ENCODE measurements at regions not wholly inside any gene's neighbourhood (a gene's known extent, or its start where the extent isn't known, plus 50 kb on each side); places are given as distances from the start of the nearest gene placed in this dataset.
"Not testable (repeated sequence)": the region's sequence is repeated elsewhere in the genome, so short reads cannot be mapped to it uniquely, and the experiment has no call there.

DNA sequence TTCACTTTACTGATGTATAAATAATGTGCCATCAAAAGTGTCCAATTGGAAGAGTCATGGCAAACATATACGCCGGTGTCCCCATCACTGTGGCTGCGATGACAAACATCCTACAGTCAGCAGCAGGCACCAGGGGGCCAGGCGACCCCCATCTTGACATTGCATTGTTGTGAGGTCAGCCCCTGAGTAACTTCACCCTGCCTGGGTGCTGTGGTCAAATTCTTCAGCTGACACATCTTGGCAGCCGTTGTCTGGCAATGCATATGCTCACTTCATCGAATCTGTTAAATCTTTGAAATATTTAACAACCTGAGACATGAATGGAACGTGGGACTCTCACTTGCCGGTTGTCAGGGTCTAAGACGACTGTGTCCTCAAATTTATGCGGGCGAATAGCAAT is 430.9 kb downstream of the BRD1 start:
- no peak overlapping the region for H3K4me3 ChIP-seq
- TF ChIP-seq, protein P1, sequence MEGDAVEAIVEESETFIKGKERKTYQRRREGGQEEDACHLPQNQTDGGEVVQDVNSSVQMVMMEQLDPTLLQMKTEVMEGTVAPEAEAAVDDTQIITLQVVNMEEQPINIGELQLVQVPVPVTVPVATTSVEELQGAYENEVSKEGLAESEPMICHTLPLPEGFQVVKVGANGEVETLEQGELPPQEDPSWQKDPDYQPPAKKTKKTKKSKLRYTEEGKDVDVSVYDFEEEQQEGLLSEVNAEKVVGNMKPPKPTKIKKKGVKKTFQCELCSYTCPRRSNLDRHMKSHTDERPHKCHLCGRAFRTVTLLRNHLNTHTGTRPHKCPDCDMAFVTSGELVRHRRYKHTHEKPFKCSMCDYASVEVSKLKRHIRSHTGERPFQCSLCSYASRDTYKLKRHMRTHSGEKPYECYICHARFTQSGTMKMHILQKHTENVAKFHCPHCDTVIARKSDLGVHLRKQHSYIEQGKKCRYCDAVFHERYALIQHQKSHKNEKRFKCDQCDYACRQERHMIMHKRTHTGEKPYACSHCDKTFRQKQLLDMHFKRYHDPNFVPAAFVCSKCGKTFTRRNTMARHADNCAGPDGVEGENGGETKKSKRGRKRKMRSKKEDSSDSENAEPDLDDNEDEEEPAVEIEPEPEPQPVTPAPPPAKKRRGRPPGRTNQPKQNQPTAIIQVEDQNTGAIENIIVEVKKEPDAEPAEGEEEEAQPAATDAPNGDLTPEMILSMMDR (IDR thresholded peaks at IDR 0.05), result no peak
- H3K4me1 ChIP-seq, result no peaks in the 10 kb centered on the region
- no peaks in the 10 kb centered on the region for H3K27me3 ChIP-seq
- no peaks in the 10 kb centered on the region for H3K36me3 ChIP-seq
- H3K9me3 ChIP-seq, result peaks cover 0 to 13% of the 10 kb centered on the region in 2 donors
- DNase-seq (ENCODE audit: low spot score), result peak; percentile 32
- H3K27ac ChIP-seq, result no peak overlapping the region

DNA sequence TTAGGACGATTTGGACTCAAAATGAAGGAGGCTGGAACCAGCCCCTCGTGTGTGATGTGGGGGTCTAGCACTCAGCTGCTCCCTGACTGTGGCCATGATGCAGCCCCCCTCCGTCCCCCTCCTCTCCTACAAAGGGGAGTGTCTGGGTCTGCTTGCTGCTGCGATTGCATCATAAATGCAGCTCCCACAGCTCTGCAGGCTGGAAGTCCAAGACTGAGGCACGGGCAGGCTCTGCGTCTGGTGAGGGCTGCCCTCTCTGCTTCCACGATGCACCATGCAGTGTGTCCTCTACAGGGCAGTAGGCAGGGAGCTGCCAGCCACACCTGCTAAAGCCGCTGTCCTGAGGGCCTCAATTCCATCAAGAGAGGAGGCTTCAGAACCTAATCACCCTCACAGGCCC is 432.1 kb downstream of the BRD1 start:
- no peak overlapping the region for H3K27ac ChIP-seq

DNA sequence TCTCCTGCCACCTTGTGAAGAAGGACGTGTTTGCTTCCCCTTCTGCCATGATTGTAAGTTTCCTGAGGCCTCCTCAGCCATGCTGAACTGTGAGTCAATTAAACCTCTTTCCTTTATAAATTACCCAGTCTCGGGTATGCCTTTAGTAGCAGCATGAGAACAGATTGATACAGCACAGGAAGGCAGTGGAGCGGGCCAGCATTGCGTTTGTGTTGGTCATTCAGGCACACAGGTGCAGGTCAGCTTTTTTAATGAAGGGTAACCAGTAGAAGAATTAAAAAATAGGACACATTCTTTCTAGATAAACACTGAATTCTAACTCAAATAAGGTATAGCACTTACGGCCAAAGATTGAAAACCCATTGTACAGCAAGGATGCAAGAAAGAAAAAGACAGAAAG is 432.6 kb downstream of the BRD1 start:
- H3K36me3 ChIP-seq; H3K27me3 ChIP-seq; H3K4me1 ChIP-seq; H3K4me3 ChIP-seq; DNase-seq (ENCODE audit: low spot score); H3K27ac ChIP-seq: not testable (repeated sequence)
- H3K9me3 ChIP-seq, result peaks cover 0 to 13% of the 10 kb centered on the region in 2 donors

More for the DNA sequence above, 432.1 kb downstream of the BRD1 start:
- peak; percentile 34 for DNase-seq (ENCODE audit: low spot score)
- no peak overlapping the region for H3K4me3 ChIP-seq
- H3K4me1 ChIP-seq, result no peaks in the 10 kb centered on the region
- TF ChIP-seq, protein P1 (IDR thresholded peaks at IDR 0.05), result no peak
- no peaks in the 10 kb centered on the region for H3K36me3 ChIP-seq
- peaks cover 0 to 13% of the 10 kb centered on the region in 2 donors for H3K9me3 ChIP-seq
- no peaks in the 10 kb centered on the region for H3K27me3 ChIP-seq

DNA sequence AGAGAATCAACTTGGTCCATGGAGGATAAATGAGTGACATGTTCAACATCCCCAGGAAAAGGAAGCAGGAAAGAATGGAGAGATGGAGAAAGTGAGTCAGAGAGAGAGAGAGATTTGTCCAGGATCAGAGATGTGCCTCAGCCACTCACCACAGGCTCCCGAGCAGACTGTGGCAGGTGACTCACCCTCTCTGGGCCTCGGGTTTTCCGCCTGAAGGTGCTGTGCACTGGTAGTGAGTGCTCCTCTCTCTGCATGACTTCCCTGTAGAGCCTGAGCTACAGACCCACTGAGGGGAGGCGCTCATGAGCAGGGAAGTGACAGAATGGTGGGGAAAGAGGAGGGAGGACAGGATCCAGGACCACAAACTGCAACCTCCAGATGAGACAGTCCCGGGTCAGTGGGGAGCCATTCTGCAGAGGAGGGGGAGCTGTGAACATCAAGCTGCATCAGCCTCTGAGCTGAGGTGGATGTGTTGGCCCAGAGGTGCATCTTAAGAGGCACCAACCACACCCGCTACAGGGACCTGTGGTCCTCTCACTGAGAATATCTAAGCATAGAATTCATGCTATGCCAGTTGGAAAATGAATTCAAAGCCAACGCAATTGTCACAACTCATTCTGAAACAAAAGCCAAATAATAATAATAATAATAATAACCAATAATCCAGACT is 433.4 kb downstream of the BRD1 start:
- peak; percentile 26 for DNase-seq (ENCODE audit: low spot score)
- H3K4me3 ChIP-seq, result no peak overlapping the region
- H3K27ac ChIP-seq, result no peak overlapping the region
- H3K9me3 ChIP-seq, result peaks cover 0 to 13% of the 10 kb centered on the region in 2 donors
- no peaks in the 10 kb centered on the region for H3K27me3 ChIP-seq
- no peaks in the 10 kb centered on the region for H3K4me1 ChIP-seq
- TF ChIP-seq, protein P1 (IDR thresholded peaks at IDR 0.05), result no peak
- no peaks in the 10 kb centered on the region for H3K36me3 ChIP-seq

DNA sequence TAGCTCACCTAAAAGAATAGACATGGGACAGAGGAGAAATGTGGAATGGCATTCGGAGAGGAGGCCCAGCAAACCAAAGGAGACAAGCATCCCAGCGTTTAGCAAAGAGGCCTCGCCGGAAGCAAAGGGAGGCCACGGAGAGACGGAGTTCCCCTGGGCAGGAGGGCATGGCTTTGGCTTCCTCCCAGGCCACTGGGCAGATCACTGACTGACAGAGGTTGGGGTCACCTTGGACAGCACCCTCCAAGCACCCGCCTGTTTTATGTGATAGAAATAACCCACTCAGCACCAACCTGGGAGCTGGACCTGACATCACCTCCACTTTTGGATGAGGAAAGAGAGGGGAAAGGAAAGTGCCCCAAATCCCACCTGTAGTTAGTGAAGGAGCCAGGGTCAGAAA is 434.1 kb downstream of the BRD1 start:
- Histone ChIP-seq H3K4me3 (no peak overlapping the region), H3K36me3 (no peaks in the 10 kb centered on the region), H3K9me3 (peaks cover 0 to 13% of the 10 kb centered on the region in 2 donors), H3K27ac (no peak overlapping the region), H3K4me1 (no peaks in the 10 kb centered on the region), H3K27me3 (no peaks in the 10 kb centered on the region)
- peak; percentile 7 for DNase-seq (ENCODE audit: low spot score)
- TF ChIP-seq, protein P1 (IDR thresholded peaks at IDR 0.05), result no peak

DNA sequence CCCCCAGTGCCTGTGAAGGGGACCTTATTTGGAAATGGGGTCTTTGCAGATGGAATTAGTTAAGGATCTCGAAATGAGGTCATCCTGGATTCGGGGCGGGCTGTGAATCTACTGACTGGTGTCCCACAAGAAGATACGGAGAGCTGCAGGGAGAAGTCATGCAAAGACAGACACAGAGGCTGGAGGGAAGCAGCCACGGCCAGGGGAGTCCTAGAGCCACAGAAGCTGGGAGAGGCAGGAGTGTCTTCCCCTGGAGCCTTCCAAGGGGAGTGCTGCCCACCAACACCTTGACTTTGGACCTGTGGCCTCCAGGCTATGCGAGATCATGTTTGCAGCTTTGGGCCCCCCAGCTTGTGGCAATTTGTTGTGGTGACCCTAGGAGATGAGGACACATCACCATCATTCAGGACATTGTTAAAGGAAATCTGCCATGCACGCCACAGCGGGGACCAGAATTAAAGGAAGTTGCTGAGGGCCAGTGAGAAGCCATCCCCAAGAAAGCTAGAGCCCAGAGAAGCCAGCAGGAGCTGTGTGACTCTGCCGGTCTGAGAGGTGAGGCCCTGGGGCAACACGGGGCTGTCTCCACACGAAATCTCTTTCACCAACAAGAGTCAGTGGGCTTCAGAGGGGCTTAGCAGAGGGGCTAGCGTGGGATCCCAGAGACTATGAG is 434.7 kb downstream of the BRD1 start:
- Histone ChIP-seq H3K9me3 (peaks cover 0 to 13% of the 10 kb centered on the region in 2 donors), H3K36me3 (no peaks in the 10 kb centered on the region), H3K4me1 (no peaks in the 10 kb centered on the region), H3K4me3 (no peak overlapping the region), H3K27me3 (no peaks in the 10 kb centered on the region), H3K27ac (no peak overlapping the region)
- TF ChIP-seq, protein P1 (IDR thresholded peaks at IDR 0.05), result no peak
- peak; percentile 26 for DNase-seq (ENCODE audit: low spot score)

Measured in right atrium auricular region (tissue), 2 donors.